ENCODE measurements at regions not wholly inside any gene's neighbourhood (a gene's known extent, or its start where the extent isn't known, plus 50 kb on each side); places are given as distances from the start of the nearest gene placed in this dataset.

DNA sequence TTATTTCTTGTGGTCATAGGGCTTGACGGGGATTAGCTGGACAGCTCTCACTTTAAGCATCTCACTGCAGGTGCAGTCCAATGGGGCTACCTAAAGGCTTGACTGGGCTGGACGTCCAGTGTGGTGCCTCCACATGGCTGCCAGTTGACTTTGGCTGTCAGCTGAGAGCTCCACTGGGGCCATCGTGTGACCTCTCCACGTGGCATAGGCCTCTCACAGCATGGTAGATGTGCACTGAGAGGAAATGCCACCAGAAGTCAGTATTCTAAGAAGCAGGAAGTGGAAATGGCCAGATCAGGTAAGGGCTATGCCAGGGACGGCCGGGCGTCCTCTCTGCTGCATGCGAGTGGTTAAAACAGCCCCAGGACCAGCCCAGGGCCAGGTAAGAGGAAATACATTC is 105.2 kb upstream of the TWIST2 start:
- no peak for DNase-seq (ENCODE audit: low read depth in 1 of 2, low spot score in 1 of 2)
- no peak overlapping the region for H3K27ac ChIP-seq (replicated peaks)
- H3K27me3 ChIP-seq (ENCODE audit: insufficient read depth, poor library complexity, severe bottlenecking) = no peaks in the 10 kb centered on the region
- TF ChIP-seq, protein P1, sequence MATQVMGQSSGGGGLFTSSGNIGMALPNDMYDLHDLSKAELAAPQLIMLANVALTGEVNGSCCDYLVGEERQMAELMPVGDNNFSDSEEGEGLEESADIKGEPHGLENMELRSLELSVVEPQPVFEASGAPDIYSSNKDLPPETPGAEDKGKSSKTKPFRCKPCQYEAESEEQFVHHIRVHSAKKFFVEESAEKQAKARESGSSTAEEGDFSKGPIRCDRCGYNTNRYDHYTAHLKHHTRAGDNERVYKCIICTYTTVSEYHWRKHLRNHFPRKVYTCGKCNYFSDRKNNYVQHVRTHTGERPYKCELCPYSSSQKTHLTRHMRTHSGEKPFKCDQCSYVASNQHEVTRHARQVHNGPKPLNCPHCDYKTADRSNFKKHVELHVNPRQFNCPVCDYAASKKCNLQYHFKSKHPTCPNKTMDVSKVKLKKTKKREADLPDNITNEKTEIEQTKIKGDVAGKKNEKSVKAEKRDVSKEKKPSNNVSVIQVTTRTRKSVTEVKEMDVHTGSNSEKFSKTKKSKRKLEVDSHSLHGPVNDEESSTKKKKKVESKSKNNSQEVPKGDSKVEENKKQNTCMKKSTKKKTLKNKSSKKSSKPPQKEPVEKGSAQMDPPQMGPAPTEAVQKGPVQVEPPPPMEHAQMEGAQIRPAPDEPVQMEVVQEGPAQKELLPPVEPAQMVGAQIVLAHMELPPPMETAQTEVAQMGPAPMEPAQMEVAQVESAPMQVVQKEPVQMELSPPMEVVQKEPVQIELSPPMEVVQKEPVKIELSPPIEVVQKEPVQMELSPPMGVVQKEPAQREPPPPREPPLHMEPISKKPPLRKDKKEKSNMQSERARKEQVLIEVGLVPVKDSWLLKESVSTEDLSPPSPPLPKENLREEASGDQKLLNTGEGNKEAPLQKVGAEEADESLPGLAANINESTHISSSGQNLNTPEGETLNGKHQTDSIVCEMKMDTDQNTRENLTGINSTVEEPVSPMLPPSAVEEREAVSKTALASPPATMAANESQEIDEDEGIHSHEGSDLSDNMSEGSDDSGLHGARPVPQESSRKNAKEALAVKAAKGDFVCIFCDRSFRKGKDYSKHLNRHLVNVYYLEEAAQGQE (IDR thresholded peaks at IDR 0.05; ENCODE audit: insufficient replicate concordance, low read depth) = no peak
- TF ChIP-seq GABPA (IDR thresholded peaks at IDR 0.05; ENCODE audit: low read depth) (no peak), SPI1 (IDR thresholded peaks at IDR 0.05; ENCODE audit: borderline replicate concordance, low read depth) (no peak), POLR2AphosphoS5 (IDR thresholded peaks at IDR 0.05; ENCODE audit: low read depth) (no peak)
- TF ChIP-seq, protein P2, sequence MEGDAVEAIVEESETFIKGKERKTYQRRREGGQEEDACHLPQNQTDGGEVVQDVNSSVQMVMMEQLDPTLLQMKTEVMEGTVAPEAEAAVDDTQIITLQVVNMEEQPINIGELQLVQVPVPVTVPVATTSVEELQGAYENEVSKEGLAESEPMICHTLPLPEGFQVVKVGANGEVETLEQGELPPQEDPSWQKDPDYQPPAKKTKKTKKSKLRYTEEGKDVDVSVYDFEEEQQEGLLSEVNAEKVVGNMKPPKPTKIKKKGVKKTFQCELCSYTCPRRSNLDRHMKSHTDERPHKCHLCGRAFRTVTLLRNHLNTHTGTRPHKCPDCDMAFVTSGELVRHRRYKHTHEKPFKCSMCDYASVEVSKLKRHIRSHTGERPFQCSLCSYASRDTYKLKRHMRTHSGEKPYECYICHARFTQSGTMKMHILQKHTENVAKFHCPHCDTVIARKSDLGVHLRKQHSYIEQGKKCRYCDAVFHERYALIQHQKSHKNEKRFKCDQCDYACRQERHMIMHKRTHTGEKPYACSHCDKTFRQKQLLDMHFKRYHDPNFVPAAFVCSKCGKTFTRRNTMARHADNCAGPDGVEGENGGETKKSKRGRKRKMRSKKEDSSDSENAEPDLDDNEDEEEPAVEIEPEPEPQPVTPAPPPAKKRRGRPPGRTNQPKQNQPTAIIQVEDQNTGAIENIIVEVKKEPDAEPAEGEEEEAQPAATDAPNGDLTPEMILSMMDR (IDR thresholded peaks at IDR 0.05; ENCODE audit: insufficient read depth, low read length) = no peak
- H3K4me3 ChIP-seq (replicated peaks; ENCODE audit: insufficient read depth, low read length) = no peak overlapping the region

DNA sequence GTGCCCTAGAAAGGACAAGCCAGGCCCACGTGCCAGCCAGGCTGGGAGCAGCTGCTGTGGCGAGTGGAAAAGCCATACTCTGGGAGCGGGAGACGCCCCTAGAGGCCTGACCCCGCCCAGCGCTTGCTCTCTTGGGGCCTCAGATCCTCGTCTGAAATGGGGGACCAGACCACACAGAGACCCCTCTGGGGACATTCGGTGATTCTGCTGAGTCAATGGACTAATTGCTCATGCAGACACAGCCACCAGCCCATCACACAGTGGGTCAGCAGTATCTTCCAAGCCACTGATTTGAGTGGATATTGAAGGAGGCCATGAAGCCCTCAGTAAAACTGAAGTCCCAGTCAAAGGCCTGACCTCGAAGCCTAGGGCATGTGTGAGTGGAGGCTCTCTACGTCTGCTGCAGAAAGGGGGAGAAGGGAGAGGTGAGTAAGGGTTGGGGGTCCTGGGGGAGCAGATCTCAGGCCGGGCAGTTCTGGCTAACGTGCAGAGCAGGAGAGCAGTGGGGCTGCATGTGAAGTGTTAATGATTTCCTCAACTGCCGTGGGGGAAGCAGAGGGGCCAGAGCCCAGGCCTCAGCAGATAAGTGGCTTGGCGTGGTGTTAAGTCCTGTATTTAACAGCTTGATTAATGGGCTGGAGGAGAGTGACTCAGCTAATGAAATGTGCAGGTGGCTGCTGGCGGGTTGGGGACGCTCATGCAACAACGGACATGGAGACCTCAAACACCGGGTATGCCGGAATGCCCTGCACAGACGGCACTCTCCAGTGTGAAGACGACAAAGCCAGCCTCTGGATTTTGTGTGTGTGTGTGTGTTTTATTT is 104.4 kb upstream of the TWIST2 start:
- no peak for DNase-seq (ENCODE audit: low read depth in 1 of 2, low spot score in 1 of 2)
- TF ChIP-seq POLR2AphosphoS5 (IDR thresholded peaks at IDR 0.05; ENCODE audit: low read depth) (no peak), GABPA (IDR thresholded peaks at IDR 0.05; ENCODE audit: low read depth) (no peak), SPI1 (IDR thresholded peaks at IDR 0.05; ENCODE audit: borderline replicate concordance, low read depth) (no peak)
- TF ChIP-seq, protein P1 (IDR thresholded peaks at IDR 0.05; ENCODE audit: insufficient replicate concordance, low read depth) = no peak
- TF ChIP-seq, protein P2 (IDR thresholded peaks at IDR 0.05; ENCODE audit: insufficient read depth, low read length) = no peak
- Histone ChIP-seq H3K4me3 (replicated peaks; ENCODE audit: insufficient read depth, low read length) (no peak overlapping the region), H3K27ac (replicated peaks) (no peak overlapping the region), H3K27me3 (ENCODE audit: insufficient read depth, poor library complexity, severe bottlenecking) (no peaks in the 10 kb centered on the region)

DNA sequence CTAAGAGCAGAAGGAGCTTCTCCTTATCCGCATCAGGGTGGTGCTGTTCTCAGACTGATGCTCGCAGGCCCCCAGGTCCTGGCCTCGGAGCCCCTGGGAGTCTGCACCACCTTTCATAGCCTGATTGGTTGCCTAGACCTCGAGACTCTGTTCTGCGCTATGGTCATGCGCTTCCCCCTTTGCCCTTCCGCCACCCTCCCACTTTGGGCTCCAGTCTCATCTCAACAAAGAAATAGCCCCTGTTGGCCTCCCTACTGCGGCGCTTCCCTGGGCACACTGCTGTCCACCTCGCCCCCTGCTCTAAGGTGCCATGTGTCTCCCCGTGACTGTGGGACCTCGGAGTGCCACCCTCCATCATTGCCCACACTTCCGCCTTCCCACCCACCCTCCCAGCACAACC is 102.9 kb upstream of the TWIST2 start:
- no peak overlapping the region for H3K27ac ChIP-seq (replicated peaks)
- no peaks in the 10 kb centered on the region for H3K27me3 ChIP-seq (ENCODE audit: insufficient read depth, poor library complexity, severe bottlenecking)
- no peak for DNase-seq (ENCODE audit: low read depth in 1 of 2, low spot score in 1 of 2)
- no peak for TF ChIP-seq GABPA (IDR thresholded peaks at IDR 0.05; ENCODE audit: low read depth)
- TF ChIP-seq, protein P2 (IDR thresholded peaks at IDR 0.05; ENCODE audit: insufficient read depth, low read length) = no peak
- no peak for TF ChIP-seq SPI1 (IDR thresholded peaks at IDR 0.05; ENCODE audit: borderline replicate concordance, low read depth)
- TF ChIP-seq, protein P1 (IDR thresholded peaks at IDR 0.05; ENCODE audit: insufficient replicate concordance, low read depth) = no peak
- TF ChIP-seq POLR2AphosphoS5 (IDR thresholded peaks at IDR 0.05; ENCODE audit: low read depth) = no peak
- H3K4me3 ChIP-seq (replicated peaks; ENCODE audit: insufficient read depth, low read length) = no peak overlapping the region

Data from HL-60 (cell line).